ENCODE measurements at regions not wholly inside any gene's neighbourhood (a gene's known extent, or its start where the extent isn't known, plus 50 kb on each side); places are given as distances from the start of the nearest gene placed in this dataset.
"Not testable (repeated sequence)": the region's sequence is repeated elsewhere in the genome, so short reads cannot be mapped to it uniquely, and the experiment has no call there.

- no peak overlapping the region for H3K27ac ChIP-seq (ENCODE audit: low read depth, low read length)
- no peak overlapping the region for H3K9ac ChIP-seq (ENCODE audit: low read length in 5 of 5)
- H3K9me3 ChIP-seq (ENCODE audit: control insufficient read depth in 5 of 5, low read length in 5 of 5) = no peaks in the 10 kb centered on the region
- no peak overlapping the region for H3K4me3 ChIP-seq (ENCODE audit: low read depth in 1 of 5, low read length in 5 of 5)
- H3K36me3 ChIP-seq (ENCODE audit: control insufficient read depth in 5 of 5, insufficient read depth in 5 of 5, low read length in 5 of 5) = no peaks in the 10 kb centered on the region
- peaks cover 0 to 5% (median 3%) of the 10 kb centered on the region in 5 donors for H3K27me3 ChIP-seq (ENCODE audit: control insufficient read depth in 5 of 5, insufficient read depth in 4 of 5, low read length in 5 of 5)
- no peaks in the 10 kb centered on the region for H3K4me1 ChIP-seq (ENCODE audit: control insufficient read depth in 5 of 5, insufficient read depth in 5 of 5, low read length in 5 of 5)
Observed at GRCh38 chr7:142638581-142638980, 110.7 kb upstream of the PRSS1 start.

- H3K9ac ChIP-seq (ENCODE audit: low read length in 5 of 5) = no peak overlapping the region
- no peaks in the 10 kb centered on the region for H3K4me1 ChIP-seq (ENCODE audit: control insufficient read depth in 5 of 5, insufficient read depth in 5 of 5, low read length in 5 of 5)
- H3K27me3 ChIP-seq (ENCODE audit: control insufficient read depth in 5 of 5, insufficient read depth in 4 of 5, low read length in 5 of 5) = peaks cover 0 to 5% (median 2%) of the 10 kb centered on the region in 5 donors
- H3K4me3 ChIP-seq (ENCODE audit: low read depth in 1 of 5, low read length in 5 of 5) = no peak overlapping the region
- H3K36me3 ChIP-seq (ENCODE audit: control insufficient read depth in 5 of 5, insufficient read depth in 5 of 5, low read length in 5 of 5) = no peaks in the 10 kb centered on the region
- H3K27ac ChIP-seq (ENCODE audit: low read depth, low read length) = no peak overlapping the region
- H3K9me3 ChIP-seq (ENCODE audit: control insufficient read depth in 5 of 5, low read length in 5 of 5) = no peaks in the 10 kb centered on the region
Observed at GRCh38 chr7:142637240-142637639, 112.0 kb upstream of the PRSS1 start.

GRCh38 chr7:142636751-142637150 lies 112.5 kb upstream of the PRSS1 start:
- no peaks in the 10 kb centered on the region for H3K4me1 ChIP-seq (ENCODE audit: control insufficient read depth in 5 of 5, insufficient read depth in 5 of 5, low read length in 5 of 5)
- H3K9ac ChIP-seq (ENCODE audit: low read length in 5 of 5) = no peak overlapping the region
- H3K36me3 ChIP-seq (ENCODE audit: control insufficient read depth in 5 of 5, insufficient read depth in 5 of 5, low read length in 5 of 5) = no peaks in the 10 kb centered on the region
- H3K27me3 ChIP-seq (ENCODE audit: control insufficient read depth in 5 of 5, insufficient read depth in 4 of 5, low read length in 5 of 5) = peaks cover 0 to 5% (median 2%) of the 10 kb centered on the region in 5 donors
- no peak overlapping the region for H3K27ac ChIP-seq (ENCODE audit: low read depth, low read length)
- H3K4me3 ChIP-seq (ENCODE audit: low read depth in 1 of 5, low read length in 5 of 5) = no peak overlapping the region
- no peaks in the 10 kb centered on the region for H3K9me3 ChIP-seq (ENCODE audit: control insufficient read depth in 5 of 5, low read length in 5 of 5)

GRCh38 chr7:142636107-142636506 lies 113.2 kb upstream of the PRSS1 start:
- H3K27ac ChIP-seq (ENCODE audit: low read depth, low read length); H3K4me3 ChIP-seq (ENCODE audit: low read depth in 1 of 5, low read length in 5 of 5); H3K9ac ChIP-seq (ENCODE audit: low read length in 5 of 5); H3K9me3 ChIP-seq (ENCODE audit: control insufficient read depth in 5 of 5, low read length in 5 of 5); H3K4me1 ChIP-seq (ENCODE audit: control insufficient read depth in 5 of 5, insufficient read depth in 5 of 5, low read length in 5 of 5); H3K27me3 ChIP-seq (ENCODE audit: control insufficient read depth in 5 of 5, insufficient read depth in 4 of 5, low read length in 5 of 5); H3K36me3 ChIP-seq (ENCODE audit: control insufficient read depth in 5 of 5, insufficient read depth in 5 of 5, low read length in 5 of 5): not testable (repeated sequence)

- no peaks in the 10 kb centered on the region for H3K9me3 ChIP-seq (ENCODE audit: control insufficient read depth in 5 of 5, low read length in 5 of 5)
- peaks cover 0 to 10% (median 4%) of the 10 kb centered on the region in 5 donors for H3K27me3 ChIP-seq (ENCODE audit: control insufficient read depth in 5 of 5, insufficient read depth in 4 of 5, low read length in 5 of 5)
- H3K4me1 ChIP-seq (ENCODE audit: control insufficient read depth in 5 of 5, insufficient read depth in 5 of 5, low read length in 5 of 5) = no peaks in the 10 kb centered on the region
- no peak overlapping the region for H3K4me3 ChIP-seq (ENCODE audit: low read depth in 1 of 5, low read length in 5 of 5)
- H3K36me3 ChIP-seq (ENCODE audit: control insufficient read depth in 5 of 5, insufficient read depth in 5 of 5, low read length in 5 of 5) = no peaks in the 10 kb centered on the region
- no peak overlapping the region for H3K27ac ChIP-seq (ENCODE audit: low read depth, low read length)
- no peak overlapping the region for H3K9ac ChIP-seq (ENCODE audit: low read length in 5 of 5)
Observed at GRCh38 chr7:142632271-142633134, 116.8 kb upstream of the PRSS1 start.

GRCh38 chr7:142629588-142630260 lies 119.5 kb upstream of the PRSS1 start:
- Histone ChIP-seq H3K9me3 (ENCODE audit: control insufficient read depth in 5 of 5, low read length in 5 of 5) (no peaks in the 10 kb centered on the region), H3K4me3 (ENCODE audit: low read depth in 1 of 5, low read length in 5 of 5) (no peak overlapping the region), H3K27me3 (ENCODE audit: control insufficient read depth in 5 of 5, insufficient read depth in 4 of 5, low read length in 5 of 5) (peaks cover 0 to 15% (median 4%) of the 10 kb centered on the region in 5 donors), H3K4me1 (ENCODE audit: control insufficient read depth in 5 of 5, insufficient read depth in 5 of 5, low read length in 5 of 5) (no peaks in the 10 kb centered on the region), H3K27ac (ENCODE audit: low read depth, low read length) (no peak overlapping the region), H3K9ac (ENCODE audit: low read length in 5 of 5) (no peak overlapping the region), H3K36me3 (ENCODE audit: control insufficient read depth in 5 of 5, insufficient read depth in 5 of 5, low read length in 5 of 5) (no peaks in the 10 kb centered on the region)

GRCh38 chr7:142628945-142629344 lies 120.3 kb upstream of the PRSS1 start:
- H3K9me3 ChIP-seq (ENCODE audit: control insufficient read depth in 5 of 5, low read length in 5 of 5) = no peaks in the 10 kb centered on the region
- no peaks in the 10 kb centered on the region for H3K36me3 ChIP-seq (ENCODE audit: control insufficient read depth in 5 of 5, insufficient read depth in 5 of 5, low read length in 5 of 5)
- H3K9ac ChIP-seq (ENCODE audit: low read length in 5 of 5) = no peak overlapping the region
- H3K27ac ChIP-seq (ENCODE audit: low read depth, low read length) = no peak overlapping the region
- peaks cover 0 to 15% (median 4%) of the 10 kb centered on the region in 5 donors for H3K27me3 ChIP-seq (ENCODE audit: control insufficient read depth in 5 of 5, insufficient read depth in 4 of 5, low read length in 5 of 5)
- H3K4me1 ChIP-seq (ENCODE audit: control insufficient read depth in 5 of 5, insufficient read depth in 5 of 5, low read length in 5 of 5) = no peaks in the 10 kb centered on the region
- H3K4me3 ChIP-seq (ENCODE audit: low read depth in 1 of 5, low read length in 5 of 5) = no peak overlapping the region

GRCh38 chr7:142627223-142627622 lies 122.0 kb upstream of the PRSS1 start:
- H3K4me3 ChIP-seq (ENCODE audit: low read depth in 1 of 5, low read length in 5 of 5); H3K27ac ChIP-seq (ENCODE audit: low read depth, low read length); H3K36me3 ChIP-seq (ENCODE audit: control insufficient read depth in 5 of 5, insufficient read depth in 5 of 5, low read length in 5 of 5); H3K9me3 ChIP-seq (ENCODE audit: control insufficient read depth in 5 of 5, low read length in 5 of 5); H3K9ac ChIP-seq (ENCODE audit: low read length in 5 of 5); H3K4me1 ChIP-seq (ENCODE audit: control insufficient read depth in 5 of 5, insufficient read depth in 5 of 5, low read length in 5 of 5): not testable (repeated sequence)
- peaks cover 0 to 13% (median 4%) of the 10 kb centered on the region in 5 donors for H3K27me3 ChIP-seq (ENCODE audit: control insufficient read depth in 5 of 5, insufficient read depth in 4 of 5, low read length in 5 of 5)

- Histone ChIP-seq H3K27ac (ENCODE audit: low read depth, low read length) (no peak overlapping the region), H3K36me3 (ENCODE audit: control insufficient read depth in 5 of 5, insufficient read depth in 5 of 5, low read length in 5 of 5) (no peaks in the 10 kb centered on the region), H3K27me3 (ENCODE audit: control insufficient read depth in 5 of 5, insufficient read depth in 4 of 5, low read length in 5 of 5) (peaks cover 0 to 10% (median 4%) of the 10 kb centered on the region in 5 donors), H3K4me1 (ENCODE audit: control insufficient read depth in 5 of 5, insufficient read depth in 5 of 5, low read length in 5 of 5) (no peaks in the 10 kb centered on the region), H3K4me3 (ENCODE audit: low read depth in 1 of 5, low read length in 5 of 5) (no peak overlapping the region), H3K9me3 (ENCODE audit: control insufficient read depth in 5 of 5, low read length in 5 of 5) (no peaks in the 10 kb centered on the region), H3K9ac (ENCODE audit: low read length in 5 of 5) (no peak overlapping the region)
Observed at GRCh38 chr7:142626420-142627035, 122.7 kb upstream of the PRSS1 start.

- H3K27me3 ChIP-seq (ENCODE audit: control insufficient read depth in 5 of 5, insufficient read depth in 4 of 5, low read length in 5 of 5); H3K9ac ChIP-seq (ENCODE audit: low read length in 5 of 5); H3K9me3 ChIP-seq (ENCODE audit: control insufficient read depth in 5 of 5, low read length in 5 of 5); H3K4me3 ChIP-seq (ENCODE audit: low read depth in 1 of 5, low read length in 5 of 5); H3K27ac ChIP-seq (ENCODE audit: low read depth, low read length); H3K4me1 ChIP-seq (ENCODE audit: control insufficient read depth in 5 of 5, insufficient read depth in 5 of 5, low read length in 5 of 5); H3K36me3 ChIP-seq (ENCODE audit: control insufficient read depth in 5 of 5, insufficient read depth in 5 of 5, low read length in 5 of 5): not testable (repeated sequence)
Observed at GRCh38 chr7:142625216-142625615, 124.1 kb upstream of the PRSS1 start.

Data from subcutaneous abdominal adipose tissue (tissue), 5 donors.